ENCODE measurements at regions not wholly inside any gene's neighbourhood (a gene's known extent, or its start where the extent isn't known, plus 50 kb on each side); places are given as distances from the start of the nearest gene placed in this dataset.
"Not testable (repeated sequence)": the region's sequence is repeated elsewhere in the genome, so short reads cannot be mapped to it uniquely, and the experiment has no call there.

GRCh38 chrX:115850986-115851385, 290.0 kb downstream of the PLS3 start:
- TF ChIP-seq CTCF, POLR2A (IDR thresholded peaks at IDR 0.05): not testable (repeated sequence)
